Body of pancreas (tissue), 4 donors: ENCODE measurements at regions not wholly inside any gene's neighbourhood (a gene's known extent, or its start where the extent isn't known, plus 50 kb on each side); places are given as distances from the start of the nearest gene placed in this dataset.

ENCODE experiments used
- CTCF ChIP-seq, 7 experiments: fragments of 450-650 bp in 4 of 7; fragments of 200-600 bp in 3 of 7; sonication (generic) in 3 of 7; IDR thresholded peaks; one replicate each; pipeline ENCODE4 v1.5.1; 2016 to 2019; ENCODE audit warnings: antibody characterized with exemption in 7 of 7
- POLR2A ChIP-seq, 3 donors: fragments of 450-650 bp; IDR thresholded peaks; one replicate each; pipeline ENCODE4 v1.6.1; 2016; ENCODE audit warnings: antibody characterized with exemption in 3 of 3, mild to moderate bottlenecking in 2 of 3

- TF ChIP-seq CTCF (IDR thresholded peaks at IDR 0.05): no peak
- TF ChIP-seq POLR2A (IDR thresholded peaks at IDR 0.05): no peak
Observed at GRCh38 chr2:177014946-177015345, 197.6 kb upstream of the HNRNPA3 start.
